GM12874 (cell line): ENCODE measurements at regions not wholly inside any gene's neighbourhood (a gene's known extent, or its start where the extent isn't known, plus 50 kb on each side); places are given as distances from the start of the nearest gene placed in this dataset.

Source experiments
- CTCF ChIP-seq: IDR thresholded peaks from 2 replicates; pipeline ENCODE4 v1.5.1; 2011; ENCODE audit warnings: low read depth, mild to moderate bottlenecking, control low read depth, low read length, moderate library complexity; ENCODE audit not compliant: insufficient read depth

- no peak for TF ChIP-seq CTCF
Observed at GRCh38 chr4:116343809-116344208, 741.6 kb downstream of the TRAM1L1 start.

- TF ChIP-seq CTCF = no peak
Observed at GRCh38 chr4:116342143-116342542, 743.2 kb downstream of the TRAM1L1 start.

- TF ChIP-seq CTCF = no peak
Observed at GRCh38 chr4:116332508-116332907, 752.9 kb downstream of the TRAM1L1 start.

GRCh38 chr4:116328261-116328860, 757.0 kb downstream of the TRAM1L1 start:
- TF ChIP-seq CTCF = no peak

GRCh38 chr4:116323606-116324005, 761.8 kb downstream of the TRAM1L1 start:
- TF ChIP-seq CTCF = no peak

GRCh38 chr4:116321471-116321870, 763.9 kb downstream of the TRAM1L1 start:
- TF ChIP-seq CTCF = no peak

GRCh38 chr4:116320859-116321258, 764.5 kb downstream of the TRAM1L1 start:
- TF ChIP-seq CTCF = no peak
